Upper lobe of left lung (tissue), 6 donors: ENCODE measurements at regions not wholly inside any gene's neighbourhood (a gene's known extent, or its start where the extent isn't known, plus 50 kb on each side); places are given as distances from the start of the nearest gene placed in this dataset.

Experiments used
- ATAC-seq, 2 donors: fragments of 200-7000 bp; cut with Tn5 transposase; one replicate each; pipeline ENCODE4 v1.9.1; 2022; ENCODE audit warnings: mild to moderate bottlenecking in 2 of 2, moderate library complexity in 2 of 2; ENCODE audit not compliant: low FRiP score in 2 of 2
- DNase-seq, 2 donors: peaks; one replicate each; pipeline ENCODE4 v3.0.0-alpha.2; 2019 to 2020
- H3K27ac ChIP-seq, 4 donors: fragments of 200-600 bp; sonication (generic); one replicate each; pipeline ENCODE4 v1.5.1; 2016 to 2019
- H3K27me3 ChIP-seq, 4 donors: fragments of 200-600 bp; sonication (generic); one replicate each; pipeline ENCODE4 v1.5.1; 2017 to 2019
- H3K36me3 ChIP-seq, 4 donors: fragments of 200-600 bp; sonication (generic); one replicate each; pipeline ENCODE4 v1.5.1; 2016 to 2019
- H3K4me1 ChIP-seq, 4 donors: fragments of 200-600 bp; sonication (generic); one replicate each; pipeline ENCODE4 v1.5.1; 2018 to 2019
- H3K4me3 ChIP-seq, 4 donors: fragments of 200-600 bp; sonication (generic); one replicate each; pipeline ENCODE4 v1.5.1; 2017 to 2019; ENCODE audit warnings: mild to moderate bottlenecking in 2 of 4, moderate library complexity in 1 of 4
- H3K9me3 ChIP-seq, 4 donors: fragments of 200-600 bp; sonication (generic); one replicate each; pipeline ENCODE4 v1.5.1; 2018 to 2019
- CTCF ChIP-seq, 6 experiments: fragments of 450-650 bp in 4 of 6; fragments of 200-600 bp in 2 of 6; sonication (generic) in 2 of 6; IDR thresholded peaks; one replicate each; pipeline ENCODE4 v1.5.1; 2016 to 2019; ENCODE audit warnings: antibody characterized with exemption in 6 of 6
- EP300 ChIP-seq, 4 donors: sonication (generic); formaldehyde crosslinking; IDR thresholded peaks; one replicate each; pipeline ENCODE4 v1.5.1; 2017; ENCODE audit warnings: antibody characterized with exemption in 4 of 4, control low read depth in 2 of 4
- POLR2A ChIP-seq, 4 donors: fragments of 450-650 bp; IDR thresholded peaks; one replicate each; pipeline ENCODE4 v1.5.1; 2016 to 2017; ENCODE audit warnings: antibody characterized with exemption in 4 of 4, mild to moderate bottlenecking in 2 of 4
- POLR2AphosphoS5 ChIP-seq, 2 donors: sonication (generic); formaldehyde crosslinking; IDR thresholded peaks; one replicate each; pipeline ENCODE4 v1.5.1; 2017; ENCODE audit warnings: antibody characterized with exemption in 2 of 2
- WGBS, 2 donors: methylation state at CpG; one replicate each; pipeline ENCODE4 v1.1.5; 2017 to 2018; 5-methylcytosine and 5-hydroxymethylcytosine counted together
- donor health status: DM: no; HTN: no; CAD: no; lungs with moderate emphysema.
- donor health status: DM: no; HTN: yes; CAD: no; lungs with severe emphysema.

GRCh38 chr12:93944911-93945310 lies 203.5 kb upstream of the PLXNC1 start:
- H3K4me1 ChIP-seq: no peaks in the 10 kb centered on the region
- TF ChIP-seq POLR2A (IDR thresholded peaks at IDR 0.05) (no peak), EP300 (IDR thresholded peaks at IDR 0.05) (no peak), POLR2AphosphoS5 (IDR thresholded peaks at IDR 0.05) (no peak), CTCF (IDR thresholded peaks at IDR 0.05) (no peak)
- ATAC-seq: no peak
- H3K36me3 ChIP-seq: no peaks in the 10 kb centered on the region
- no peak overlapping the region for H3K4me3 ChIP-seq
- H3K9me3 ChIP-seq: no peaks in the 10 kb centered on the region
- DNase-seq: no peak
- H3K27ac ChIP-seq: no peak overlapping the region
- WGBS, 2 donors: 66 to 77% methylated on average over 2 of the region's 2 CpGs
- no peaks in the 10 kb centered on the region for H3K27me3 ChIP-seq

GRCh38 chr12:93946542-93947150 lies 201.7 kb upstream of the PLXNC1 start:
- Histone ChIP-seq H3K27ac (no peak overlapping the region), H3K9me3 (no peaks in the 10 kb centered on the region), H3K4me3 (no peak overlapping the region), H3K4me1 (no peaks in the 10 kb centered on the region), H3K27me3 (no peaks in the 10 kb centered on the region), H3K36me3 (no peaks in the 10 kb centered on the region)
- 52 to 68% methylated on average over 2 of the region's 2 CpGs for WGBS, 2 donors
- no peak for TF ChIP-seq POLR2A (IDR thresholded peaks at IDR 0.05)
- DNase-seq (no peak), ATAC-seq (no peak)

GRCh38 chr12:93947486-93947885 lies 200.9 kb upstream of the PLXNC1 start:
- H3K4me3 ChIP-seq: no peak overlapping the region
- ATAC-seq (no peak), DNase-seq (no peak)
- no peaks in the 10 kb centered on the region for H3K27me3 ChIP-seq
- TF ChIP-seq POLR2AphosphoS5 (IDR thresholded peaks at IDR 0.05): no peak
- no peak for TF ChIP-seq CTCF (IDR thresholded peaks at IDR 0.05)
- no peak for TF ChIP-seq EP300 (IDR thresholded peaks at IDR 0.05)
- no peak for TF ChIP-seq POLR2A (IDR thresholded peaks at IDR 0.05)
- H3K36me3 ChIP-seq: no peaks in the 10 kb centered on the region
- no peaks in the 10 kb centered on the region for H3K9me3 ChIP-seq
- no peak overlapping the region for H3K27ac ChIP-seq
- H3K4me1 ChIP-seq: no peaks in the 10 kb centered on the region
- WGBS, 2 donors: 94 to 97% methylated on average over 3 of the region's 3 CpGs

- 84 to 88% methylated on average over 3 of the region's 3 CpGs for WGBS, 2 donors
These were observed 198.1 kb upstream of the PLXNC1 start for GRCh38 chr12:93950311-93950710.

More at GRCh38 chr12:93950311-93950710, 198.1 kb upstream of the PLXNC1 start:
- H3K27ac ChIP-seq: no peak overlapping the region
- H3K4me3 ChIP-seq: no peak overlapping the region
- H3K27me3 ChIP-seq: no peaks in the 10 kb centered on the region
- no peaks in the 10 kb centered on the region for H3K9me3 ChIP-seq
- no peaks in the 10 kb centered on the region for H3K36me3 ChIP-seq
- TF ChIP-seq POLR2AphosphoS5 (IDR thresholded peaks at IDR 0.05): no peak
- TF ChIP-seq POLR2A (IDR thresholded peaks at IDR 0.05): no peak
- TF ChIP-seq CTCF (IDR thresholded peaks at IDR 0.05): no peak
- no peak for TF ChIP-seq EP300 (IDR thresholded peaks at IDR 0.05)
- ATAC-seq: no peak
- no peak for DNase-seq
- no peaks in the 10 kb centered on the region for H3K4me1 ChIP-seq
